Right hindlimb (tissue), 1 donor: ENCODE measurements at regions not wholly inside any gene's neighbourhood (a gene's known extent, or its start where the extent isn't known, plus 50 kb on each side); places are given as distances from the start of the nearest gene placed in this dataset.

ENCODE experiments used
- DNase-seq: peaks from one replicate; pipeline ENCODE4 v3.0.0-alpha.2; 2018

GRCh38 chr11:70834277-70834940 lies 418.0 kb downstream of the SHANK2 start:
- no peak for DNase-seq

- DNase-seq: no peak
Observed at GRCh38 chr11:70834984-70835560, 417.3 kb downstream of the SHANK2 start.

- no peak for DNase-seq
Observed at GRCh38 chr11:70836071-70836470, 416.3 kb downstream of the SHANK2 start.

- no peak for DNase-seq
Observed at GRCh38 chr11:70838198-70838597, 414.2 kb downstream of the SHANK2 start.

GRCh38 chr11:70839851-70840250 lies 412.5 kb downstream of the SHANK2 start:
- DNase-seq: no peak

GRCh38 chr11:70841264-70841663 lies 411.1 kb downstream of the SHANK2 start:
- DNase-seq: no peak

- DNase-seq: no peak
Observed at GRCh38 chr11:70842256-70842655, 410.1 kb downstream of the SHANK2 start.

GRCh38 chr11:70842701-70843100 lies 409.7 kb downstream of the SHANK2 start:
- DNase-seq: no peak

- DNase-seq: no peak
Observed at GRCh38 chr11:70843906-70844305, 408.5 kb downstream of the SHANK2 start.

GRCh38 chr11:70844387-70844786 lies 408.0 kb downstream of the SHANK2 start:
- no peak for DNase-seq

GRCh38 chr11:70845591-70846041 lies 406.8 kb downstream of the SHANK2 start:
- no peak for DNase-seq

GRCh38 chr11:70846781-70847655 lies 405.4 kb downstream of the SHANK2 start:
- no peak for DNase-seq

GRCh38 chr11:70848243-70848750 lies 404.1 kb downstream of the SHANK2 start:
- DNase-seq: no peak

GRCh38 chr11:70849031-70849430 lies 403.3 kb downstream of the SHANK2 start:
- DNase-seq: no peak

- no peak for DNase-seq
Observed at GRCh38 chr11:70851308-70851707, 401.1 kb downstream of the SHANK2 start.

GRCh38 chr11:70851907-70852306 lies 400.5 kb downstream of the SHANK2 start:
- no peak for DNase-seq

GRCh38 chr11:70853068-70853769 lies 399.2 kb downstream of the SHANK2 start:
- DNase-seq: no peak

- DNase-seq: no peak
Observed at GRCh38 chr11:70853770-70854108, 398.6 kb downstream of the SHANK2 start.

GRCh38 chr11:70854201-70854600 lies 398.2 kb downstream of the SHANK2 start:
- no peak for DNase-seq

- DNase-seq: no peak
Observed at GRCh38 chr11:70854901-70855556, 397.3 kb downstream of the SHANK2 start.

GRCh38 chr11:70857894-70858293 lies 394.5 kb downstream of the SHANK2 start:
- DNase-seq: no peak

GRCh38 chr11:70859180-70859579 lies 393.2 kb downstream of the SHANK2 start:
- no peak for DNase-seq

- no peak for DNase-seq
Observed at GRCh38 chr11:70860888-70861287, 391.5 kb downstream of the SHANK2 start.
